ENCODE measurements at regions not wholly inside any gene's neighbourhood (a gene's known extent, or its start where the extent isn't known, plus 50 kb on each side); places are given as distances from the start of the nearest gene placed in this dataset.

GRCh38 chr3:127132876-127133275, 60.1 kb upstream of the PRR23E start:
- no peak for DNase-seq (ENCODE audit: low read depth)
- H3K4me3 ChIP-seq (ENCODE audit: low read depth, low read length): no peak overlapping the region
- TF ChIP-seq, protein P1, sequence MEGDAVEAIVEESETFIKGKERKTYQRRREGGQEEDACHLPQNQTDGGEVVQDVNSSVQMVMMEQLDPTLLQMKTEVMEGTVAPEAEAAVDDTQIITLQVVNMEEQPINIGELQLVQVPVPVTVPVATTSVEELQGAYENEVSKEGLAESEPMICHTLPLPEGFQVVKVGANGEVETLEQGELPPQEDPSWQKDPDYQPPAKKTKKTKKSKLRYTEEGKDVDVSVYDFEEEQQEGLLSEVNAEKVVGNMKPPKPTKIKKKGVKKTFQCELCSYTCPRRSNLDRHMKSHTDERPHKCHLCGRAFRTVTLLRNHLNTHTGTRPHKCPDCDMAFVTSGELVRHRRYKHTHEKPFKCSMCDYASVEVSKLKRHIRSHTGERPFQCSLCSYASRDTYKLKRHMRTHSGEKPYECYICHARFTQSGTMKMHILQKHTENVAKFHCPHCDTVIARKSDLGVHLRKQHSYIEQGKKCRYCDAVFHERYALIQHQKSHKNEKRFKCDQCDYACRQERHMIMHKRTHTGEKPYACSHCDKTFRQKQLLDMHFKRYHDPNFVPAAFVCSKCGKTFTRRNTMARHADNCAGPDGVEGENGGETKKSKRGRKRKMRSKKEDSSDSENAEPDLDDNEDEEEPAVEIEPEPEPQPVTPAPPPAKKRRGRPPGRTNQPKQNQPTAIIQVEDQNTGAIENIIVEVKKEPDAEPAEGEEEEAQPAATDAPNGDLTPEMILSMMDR (IDR thresholded peaks at IDR 0.05; ENCODE audit: insufficient read depth, low read depth, low read length, missing control alignments): no peak

GRCh38 chr3:127133971-127134370, 59.0 kb upstream of the PRR23E start:
- no peak overlapping the region for H3K4me3 ChIP-seq (ENCODE audit: low read depth, low read length)
- TF ChIP-seq, protein P1 (IDR thresholded peaks at IDR 0.05; ENCODE audit: insufficient read depth, low read depth, low read length, missing control alignments): no peak
- DNase-seq (ENCODE audit: low read depth): no peak

DNA sequence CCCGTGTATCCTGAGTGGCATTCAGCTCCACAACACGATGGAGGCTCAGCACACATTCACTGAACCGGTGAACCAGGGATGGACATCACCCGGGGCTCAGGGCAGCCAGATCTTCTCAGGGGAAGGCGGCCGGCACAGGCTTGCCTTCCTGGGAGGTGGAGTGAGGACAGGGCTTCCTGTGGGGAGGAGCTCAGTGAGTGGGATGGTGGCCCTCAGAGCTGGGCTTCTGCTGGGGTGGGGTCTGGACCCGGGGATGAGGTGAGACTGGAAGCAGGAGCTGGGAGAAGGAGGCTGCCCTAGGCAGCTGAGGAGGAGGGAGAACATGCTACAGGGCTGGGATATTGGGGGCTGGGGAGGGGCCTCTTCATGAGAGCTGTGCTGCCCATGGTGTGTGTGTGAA, 58.5 kb upstream of the PRR23E start:
- no peak overlapping the region for H3K4me3 ChIP-seq (ENCODE audit: low read depth, low read length)
- TF ChIP-seq, protein P1 (IDR thresholded peaks at IDR 0.05; ENCODE audit: insufficient read depth, low read depth, low read length, missing control alignments): no peak
- DNase-seq (ENCODE audit: low read depth): no peak

- TF ChIP-seq, protein P1 (IDR thresholded peaks at IDR 0.05; ENCODE audit: insufficient read depth, low read depth, low read length, missing control alignments): no peak
- no peak overlapping the region for H3K4me3 ChIP-seq (ENCODE audit: low read depth, low read length)
- no peak for DNase-seq (ENCODE audit: low read depth)
These were observed 58.1 kb upstream of the PRR23E start for GRCh38 chr3:127134887-127135240.

DNA sequence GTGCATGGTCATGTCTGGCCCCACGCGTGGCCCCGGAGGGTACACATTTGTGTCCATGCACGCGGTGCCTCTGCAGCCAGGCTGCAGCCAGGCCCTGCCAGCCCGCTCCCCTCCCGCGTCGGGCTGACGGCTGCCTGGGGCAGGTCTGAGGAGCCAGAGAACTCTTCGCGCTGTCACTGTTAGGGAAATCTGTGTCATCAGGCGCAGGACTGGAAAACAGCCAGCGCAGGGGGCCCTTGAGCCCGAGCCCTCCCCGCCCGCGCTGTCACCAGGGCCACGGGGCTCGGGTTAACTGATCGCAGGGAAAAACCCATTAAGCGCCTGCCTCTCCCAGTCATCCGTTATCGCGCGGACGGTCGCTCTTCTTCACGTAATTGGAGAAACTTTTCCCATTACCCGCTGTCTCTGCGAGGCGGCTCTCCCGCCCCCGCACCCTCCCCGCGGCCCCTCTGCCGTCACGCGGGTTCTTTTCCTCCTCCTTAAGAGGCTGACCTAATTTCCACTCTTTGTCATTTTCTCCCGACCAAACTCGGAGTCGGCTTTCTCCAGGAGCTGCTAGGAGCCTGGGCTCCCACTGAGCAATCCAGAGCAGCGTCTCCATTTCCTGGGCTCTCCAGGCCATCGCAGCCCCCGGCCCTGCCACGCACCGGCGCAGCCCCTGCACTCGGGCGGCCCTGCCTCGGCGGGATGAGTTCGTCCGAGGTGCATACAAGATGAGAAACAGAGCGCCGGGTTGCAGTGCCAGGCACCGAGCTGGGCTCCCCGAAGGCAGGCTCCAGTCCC, 57.5 kb upstream of the PRR23E start:
- H3K4me3 ChIP-seq (ENCODE audit: low read depth, low read length): no peak overlapping the region
- DNase-seq (ENCODE audit: low read depth): no peak
- TF ChIP-seq, protein P1 (IDR thresholded peaks at IDR 0.05; ENCODE audit: insufficient read depth, low read depth, low read length, missing control alignments): no peak

- TF ChIP-seq, protein P1 (IDR thresholded peaks at IDR 0.05; ENCODE audit: insufficient read depth, low read depth, low read length, missing control alignments): no peak
- DNase-seq (ENCODE audit: low read depth): no peak
- H3K4me3 ChIP-seq (ENCODE audit: low read depth, low read length): no peak overlapping the region
These were observed 56.8 kb upstream of the PRR23E start for GRCh38 chr3:127136024-127136600.

Measured in GM12865 (cell line).